Erythroblast (primary cell): ENCODE measurements at regions not wholly inside any gene's neighbourhood (a gene's known extent, or its start where the extent isn't known, plus 50 kb on each side); places are given as distances from the start of the nearest gene placed in this dataset.

Experiments used
- GATA1 ChIP-seq: IDR thresholded peaks from 2 replicates; pipeline ENCODE4 v1.6.1; 2011; ENCODE audit warnings: low read depth, mild to moderate bottlenecking, control low read depth, low read length, moderate library complexity
- POLR2A ChIP-seq: IDR thresholded peaks from 2 replicates; pipeline ENCODE4 v1.6.1; 2011; ENCODE audit warnings: mild to moderate bottlenecking, low read length

- no peak for TF ChIP-seq POLR2A
- TF ChIP-seq GATA1: no peak
Measured at GRCh38 chrY:13844411-13844810, 140.7 kb downstream of the TMSB4Y start.
